GM18867 (cell line): ENCODE measurements at regions not wholly inside any gene's neighbourhood (a gene's known extent, or its start where the extent isn't known, plus 50 kb on each side); places are given as distances from the start of the nearest gene placed in this dataset.
A peak's percentile ranks its signal among the peaks of the same experiment; 100 is the strongest.

Experiments
- ATAC-seq: cut with Tn5 transposase; IDR thresholded peaks from one replicate; pipeline ENCODE4 v1.9.1; 2021; ENCODE audit warnings: mild to moderate bottlenecking, moderate library complexity; ENCODE audit not compliant: unreplicated experiment

DNA sequence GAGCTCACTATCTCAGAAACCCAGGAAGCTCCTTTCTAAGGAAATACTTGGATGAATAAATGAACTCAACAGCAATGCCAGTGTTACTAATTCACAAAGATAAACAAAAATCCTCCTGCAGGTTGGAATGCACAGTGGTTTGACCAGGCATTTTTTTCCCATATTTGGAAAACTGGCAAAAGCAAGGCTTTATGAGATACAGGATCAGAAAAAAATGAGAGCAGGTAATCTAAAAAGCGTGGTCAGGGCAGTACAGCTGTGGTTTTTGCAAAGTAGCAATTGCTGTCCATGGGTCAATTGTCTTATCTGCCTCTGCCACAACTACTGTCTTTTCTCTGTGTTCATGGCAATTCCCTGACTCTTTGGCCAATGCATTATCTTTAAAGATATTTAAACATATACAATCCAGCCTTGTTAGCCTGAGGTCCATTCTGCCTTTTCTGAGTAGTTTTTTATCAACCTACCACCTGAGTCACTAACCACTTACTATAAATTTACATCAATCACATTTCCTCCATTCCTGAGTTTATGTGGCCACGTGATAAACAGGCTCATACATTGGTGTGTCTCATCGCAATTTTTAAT is 564.5 kb upstream of the IGFBP3 start:
- no peak for ATAC-seq

DNA sequence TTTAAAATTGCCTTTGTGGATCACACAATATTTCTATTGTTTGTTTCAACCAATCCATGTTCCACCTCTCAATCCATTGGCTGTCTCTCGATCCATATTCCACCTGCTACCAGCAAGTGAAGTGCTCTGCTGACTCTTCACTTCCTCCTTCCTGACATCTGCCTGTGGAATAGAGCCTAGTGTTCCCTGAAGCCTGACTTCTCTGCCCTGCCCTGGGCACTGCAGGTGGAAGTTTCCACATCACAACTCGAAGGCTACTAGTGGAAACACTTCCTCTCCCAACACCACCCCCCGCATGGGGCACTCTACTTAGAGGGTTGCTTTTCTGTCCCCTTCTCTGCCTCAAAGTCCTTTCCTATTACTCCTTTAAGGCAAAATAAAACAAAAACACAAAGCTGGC is 563.8 kb upstream of the IGFBP3 start:
- no peak for ATAC-seq

DNA sequence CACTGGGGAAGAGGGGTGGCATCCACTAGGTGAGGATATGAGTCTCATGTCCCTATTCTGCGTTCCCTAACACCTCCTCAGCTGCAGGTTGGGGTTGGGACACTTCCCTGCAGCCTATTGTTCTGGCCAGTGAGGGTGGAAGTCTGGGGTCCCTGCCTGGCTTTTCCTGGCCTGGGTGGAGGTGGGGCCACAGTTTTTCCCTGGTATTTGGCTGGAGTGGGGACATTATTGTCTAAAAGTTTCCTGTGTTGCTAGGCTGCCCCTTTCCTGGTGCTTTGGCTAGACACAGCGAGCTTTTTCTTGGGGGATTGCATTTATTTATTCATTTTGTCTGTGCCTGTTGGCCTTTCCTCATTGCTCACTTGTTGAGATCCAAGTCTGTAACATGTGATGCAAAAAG is 559.5 kb upstream of the IGFBP3 start:
- ATAC-seq = no peak

DNA sequence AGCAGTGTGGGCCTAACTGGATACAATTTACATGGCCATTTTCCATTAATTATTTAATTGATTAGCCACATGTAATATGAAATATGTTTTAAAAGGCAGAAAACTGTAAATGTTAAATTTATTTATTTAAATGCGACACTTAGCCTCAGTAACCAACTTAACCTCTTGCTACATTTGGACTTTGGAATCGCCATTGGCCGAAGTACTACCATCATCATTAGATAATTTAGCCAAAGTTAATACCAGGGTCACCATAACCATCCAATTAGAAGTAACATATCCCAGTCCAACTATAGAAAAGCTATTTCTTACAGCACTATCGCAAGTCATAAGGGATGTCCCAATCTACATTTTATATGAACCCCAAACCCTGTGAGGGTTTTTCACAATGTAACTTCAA is 558.6 kb upstream of the IGFBP3 start:
- no peak for ATAC-seq

DNA sequence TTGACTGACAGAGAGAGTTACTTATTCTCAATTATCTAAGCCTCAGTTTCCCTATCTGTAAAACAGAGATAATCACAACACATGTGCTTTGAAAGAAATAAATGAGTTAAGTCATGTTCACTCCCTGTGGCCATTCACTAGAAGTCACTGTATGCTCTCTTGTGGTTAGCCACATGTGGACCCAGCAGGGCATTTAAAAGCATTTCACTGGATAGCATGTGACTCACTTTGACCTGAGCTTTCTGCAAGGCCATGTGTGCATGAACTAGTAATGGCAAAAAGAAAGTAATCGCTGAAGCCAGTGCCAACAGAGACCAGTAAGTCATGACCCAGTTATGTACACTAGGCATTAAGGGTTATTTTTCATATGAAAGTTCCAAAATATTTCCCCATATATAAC is 557.0 kb upstream of the IGFBP3 start:
- no peak for ATAC-seq

DNA sequence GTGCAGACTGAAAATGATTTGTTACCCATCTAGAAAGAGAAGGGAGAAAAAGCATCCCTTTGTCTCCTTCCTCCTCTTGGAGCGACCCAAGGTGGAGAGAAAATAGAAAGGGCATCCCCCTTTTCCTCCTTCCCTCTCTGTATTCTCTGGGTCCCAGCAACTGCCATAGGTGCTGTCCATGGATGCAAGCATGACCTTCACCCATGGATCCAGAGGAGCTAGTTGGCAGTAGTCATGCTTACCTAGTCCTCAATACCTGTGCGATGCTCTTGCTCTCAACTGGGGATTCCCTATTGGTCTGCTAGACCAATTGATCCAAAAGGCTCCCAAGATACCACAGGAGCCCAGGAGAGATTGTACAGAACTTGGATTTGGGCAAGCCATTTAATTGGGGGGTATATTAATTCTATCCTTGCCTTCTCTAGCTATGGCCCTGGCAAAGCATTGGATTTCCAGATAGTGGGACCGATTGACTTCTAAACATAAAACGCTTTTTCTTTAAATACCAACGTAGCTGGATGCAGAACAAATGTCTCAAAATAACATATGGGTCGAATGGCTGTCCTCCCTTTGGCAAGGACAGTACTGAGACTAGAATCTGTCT is 547.8 kb upstream of the IGFBP3 start:
- no peak for ATAC-seq

DNA sequence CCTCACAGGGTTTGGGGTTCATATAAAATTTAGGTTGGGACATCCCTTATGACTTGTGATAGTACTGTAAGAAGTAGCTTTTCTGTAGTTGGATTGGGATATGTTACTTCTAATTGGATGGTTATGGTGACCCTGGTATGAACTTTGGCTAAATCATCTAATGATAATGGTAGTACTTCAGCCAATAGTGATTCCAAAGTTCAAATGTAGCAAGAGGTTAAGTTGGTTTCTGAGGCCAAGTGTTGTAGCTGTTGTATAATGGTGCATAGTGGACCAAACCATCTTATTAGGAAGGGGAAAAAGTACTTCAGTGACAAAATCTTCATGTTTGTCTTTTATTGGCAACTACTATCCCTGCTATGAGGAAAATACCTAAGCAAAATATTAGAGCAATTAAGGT is 542.1 kb upstream of the IGFBP3 start:
- ATAC-seq = no peak

DNA sequence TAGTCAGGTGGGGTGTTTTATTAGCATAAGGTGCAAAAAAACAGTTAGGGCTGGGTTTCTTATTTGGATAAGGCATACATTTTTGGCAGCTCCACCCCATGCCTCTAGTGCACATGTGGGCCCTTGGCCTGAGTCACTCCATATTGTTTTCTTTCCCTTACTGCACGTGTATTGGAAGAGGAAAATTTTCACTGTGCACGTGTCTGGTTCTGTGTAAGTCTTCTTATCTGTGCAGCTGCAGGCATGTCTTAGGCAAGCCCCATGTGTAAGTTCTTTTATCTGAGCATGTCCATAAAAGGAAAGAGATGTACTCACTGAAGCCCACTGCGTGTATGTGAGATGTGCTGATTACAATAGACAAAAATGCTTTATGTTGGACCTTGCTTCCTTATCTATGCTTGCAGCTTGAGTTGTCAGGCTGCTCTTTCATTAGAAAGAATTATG is 540.3 kb upstream of the IGFBP3 start:
- ATAC-seq = no peak

DNA sequence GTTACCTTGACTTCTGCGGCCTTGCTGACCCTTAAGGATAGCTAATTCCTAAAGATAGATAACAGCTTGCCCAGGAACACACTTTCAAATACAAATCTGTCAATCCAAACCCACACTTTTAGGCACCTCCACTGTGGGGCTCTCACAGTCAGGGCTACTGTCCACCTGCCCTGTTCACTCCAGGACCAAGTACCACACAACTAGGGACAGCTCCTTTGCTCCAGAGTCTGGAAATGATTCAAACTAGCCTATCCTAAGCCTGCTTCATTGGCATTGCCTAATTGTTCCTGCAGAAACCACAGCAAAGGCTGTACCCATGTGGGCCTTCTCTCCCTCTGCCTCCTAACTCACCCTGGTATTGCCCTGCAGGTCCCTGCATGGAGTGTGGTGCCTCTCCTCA is 538.9 kb upstream of the IGFBP3 start:
- no peak for ATAC-seq

DNA sequence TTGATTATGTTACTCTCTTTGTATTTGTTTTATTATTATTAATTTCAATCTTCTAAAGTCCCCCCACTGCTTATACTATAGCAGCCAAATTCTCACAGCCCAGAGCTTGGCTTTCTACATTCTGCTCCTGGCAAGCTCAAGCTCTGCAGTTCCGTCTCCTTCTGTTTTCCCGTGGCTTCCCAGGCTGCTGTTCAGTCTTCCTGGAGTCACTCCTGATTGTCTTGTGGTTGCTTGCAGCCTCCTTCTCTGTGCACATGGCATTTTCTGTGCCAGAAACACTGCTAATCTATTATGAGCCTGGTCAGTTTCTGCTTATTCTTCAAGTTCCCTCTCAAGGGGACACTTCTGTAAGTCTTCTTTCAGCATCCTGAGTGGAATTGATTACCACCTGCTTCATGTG is 533.7 kb upstream of the IGFBP3 start:
- no peak for ATAC-seq

DNA sequence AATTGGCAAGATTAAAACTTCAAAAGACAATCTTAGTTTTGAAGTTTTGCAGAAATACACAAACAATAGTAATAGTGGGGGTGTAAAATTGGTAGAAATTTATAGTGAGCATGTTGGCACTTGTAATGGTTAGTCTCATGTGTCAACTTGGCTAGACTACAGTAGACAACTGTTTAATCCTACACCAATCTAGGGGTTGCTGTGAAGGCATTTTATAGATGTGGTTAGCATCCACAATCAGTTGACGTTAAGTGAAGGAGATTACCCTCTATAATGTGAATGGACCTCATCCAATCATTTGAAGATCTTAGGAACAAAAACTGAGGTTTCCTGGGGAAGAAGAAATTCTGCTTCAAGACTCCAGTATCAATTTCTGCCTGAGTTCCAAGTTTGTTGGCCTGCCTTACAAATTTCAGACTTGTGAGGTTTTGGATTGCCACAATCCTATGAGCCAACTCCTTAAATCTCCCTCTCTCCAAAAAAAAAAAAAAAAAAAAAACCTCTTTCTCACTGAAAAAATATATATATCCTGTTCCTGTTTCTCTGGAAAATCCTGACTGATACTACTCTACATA is 531.6 kb upstream of the IGFBP3 start:
- ATAC-seq = no peak

DNA sequence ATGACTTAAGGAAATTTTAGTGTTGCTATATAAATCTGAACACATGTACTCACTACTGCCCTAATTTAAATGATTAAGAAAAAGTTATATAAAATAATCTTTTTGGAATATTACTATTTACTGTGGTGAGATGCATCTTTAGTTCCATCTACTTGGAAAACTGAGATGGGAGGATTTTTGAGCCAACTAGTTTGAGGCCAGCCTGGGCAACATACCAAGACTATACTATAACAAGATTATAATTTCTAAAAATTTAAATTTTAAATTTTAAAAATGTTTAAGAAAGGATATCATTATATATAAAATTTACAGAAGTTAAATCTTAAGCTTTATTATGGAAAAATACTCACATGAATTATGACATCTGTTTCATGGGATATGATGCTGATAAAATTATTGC is 530.8 kb upstream of the IGFBP3 start:
- ATAC-seq = no peak

DNA sequence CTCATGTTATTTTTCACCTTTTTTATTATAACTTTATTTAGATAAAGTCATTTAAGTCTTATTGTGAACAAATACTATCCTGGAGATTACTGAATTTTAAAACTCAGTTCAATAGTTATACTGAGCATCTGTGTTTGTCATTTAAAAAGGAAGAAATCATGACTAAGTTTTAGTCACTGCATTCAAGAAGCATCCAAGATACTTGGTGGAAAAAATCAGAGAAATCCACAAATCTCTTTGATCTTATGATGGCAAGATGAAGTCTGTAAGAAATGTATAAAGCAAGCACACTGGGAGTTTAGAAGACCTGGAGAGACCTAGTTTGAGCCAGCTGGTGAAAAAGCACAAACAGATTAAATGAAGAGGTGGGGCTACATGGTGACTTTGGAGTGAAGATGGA is 529.8 kb upstream of the IGFBP3 start:
- ATAC-seq = no peak

DNA sequence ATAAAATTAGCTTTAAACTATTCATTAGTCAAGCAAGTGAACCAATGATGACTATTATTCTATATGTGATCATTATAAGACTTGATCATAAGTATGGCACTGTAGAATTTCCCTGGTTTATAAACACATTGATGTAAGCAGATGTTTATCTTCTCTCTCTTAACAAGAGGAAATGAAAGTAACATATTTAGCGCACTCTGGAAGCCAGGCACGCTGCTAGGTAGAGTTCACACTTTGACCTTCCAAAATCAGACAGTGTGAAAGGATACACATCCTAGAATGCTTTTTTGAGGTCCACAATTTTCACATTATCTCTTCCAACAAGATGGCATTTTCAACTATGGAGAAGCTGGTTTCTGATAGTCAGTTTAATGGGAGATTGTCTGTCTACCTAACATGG is 529.4 kb upstream of the IGFBP3 start:
- peak; percentile 82 for ATAC-seq

DNA sequence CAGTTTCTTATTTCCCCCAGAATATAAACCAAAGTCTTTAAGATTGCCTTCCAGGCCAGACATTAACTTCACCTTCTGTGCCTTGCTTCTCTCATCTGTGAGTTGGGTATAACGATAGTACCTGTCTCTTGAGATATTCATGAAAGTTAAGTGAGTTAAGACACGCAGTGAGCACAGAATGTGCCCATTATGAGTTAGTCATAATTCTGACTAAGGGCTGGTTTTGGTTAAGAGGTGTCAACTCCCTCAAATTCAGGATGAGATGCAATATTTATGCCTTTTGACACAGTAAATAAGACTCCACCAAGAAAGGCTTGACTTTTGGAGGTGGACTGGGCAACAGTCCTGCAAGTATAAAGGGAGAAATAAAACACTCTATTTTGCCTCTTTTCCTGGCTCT is 528.7 kb upstream of the IGFBP3 start:
- no peak for ATAC-seq

DNA sequence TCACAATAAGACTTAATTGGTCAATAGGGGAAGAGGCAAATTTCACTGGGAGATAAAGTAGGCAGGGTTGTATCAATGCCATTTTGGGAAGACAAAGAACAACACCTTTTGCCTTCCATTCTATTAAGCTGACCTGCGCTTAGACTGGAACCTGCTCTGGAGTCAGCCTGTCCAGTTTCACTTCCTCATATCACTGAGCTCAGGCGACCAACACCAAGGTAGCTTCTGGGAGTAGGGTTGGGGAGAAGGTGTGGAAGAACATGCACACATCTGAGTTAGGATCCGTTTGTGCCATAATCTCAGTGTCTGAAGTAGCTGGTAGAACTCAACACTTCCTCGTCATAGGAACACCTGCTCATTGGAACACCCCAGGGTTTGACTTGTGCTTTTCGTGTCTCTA is 527.4 kb upstream of the IGFBP3 start:
- ATAC-seq = peak; percentile 53

DNA sequence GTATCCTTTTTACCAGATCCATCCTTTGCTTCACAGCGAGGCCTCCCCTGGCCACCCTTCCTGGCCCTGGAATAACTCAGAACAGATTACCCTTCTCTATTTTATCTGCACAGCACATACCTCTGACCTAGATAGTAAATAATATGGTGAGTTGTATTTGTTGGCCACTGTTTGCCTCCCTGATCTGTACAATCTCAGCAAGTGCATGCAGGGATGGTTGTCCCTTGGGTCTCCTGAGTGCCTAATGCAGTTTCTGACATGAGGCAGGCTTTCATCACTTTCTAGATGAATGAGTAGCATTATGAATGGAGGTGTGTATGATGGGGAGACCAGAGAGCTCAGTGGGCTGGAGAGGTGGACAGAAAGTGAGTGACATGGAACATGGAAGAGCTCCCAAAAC is 525.1 kb upstream of the IGFBP3 start:
- no peak for ATAC-seq

DNA sequence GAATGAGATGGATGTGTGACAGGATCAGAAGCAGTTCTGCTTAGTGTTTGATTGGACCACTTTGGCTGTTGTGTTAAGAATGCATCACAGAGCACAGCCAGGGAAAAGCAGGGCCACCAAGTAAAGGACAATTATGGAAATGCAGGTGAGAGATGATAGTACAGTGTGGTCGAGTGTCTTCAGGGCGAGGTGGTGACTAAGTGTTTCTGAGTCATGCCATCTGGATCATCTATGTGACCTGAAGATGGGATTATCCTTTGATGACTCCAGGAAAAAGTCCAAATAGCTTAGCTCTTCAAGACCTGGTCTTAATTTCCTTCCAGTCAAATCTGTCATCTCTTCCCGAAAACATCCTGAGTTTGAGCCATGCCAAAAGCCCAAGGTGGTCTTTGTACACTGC is 523.2 kb upstream of the IGFBP3 start:
- no peak for ATAC-seq

DNA sequence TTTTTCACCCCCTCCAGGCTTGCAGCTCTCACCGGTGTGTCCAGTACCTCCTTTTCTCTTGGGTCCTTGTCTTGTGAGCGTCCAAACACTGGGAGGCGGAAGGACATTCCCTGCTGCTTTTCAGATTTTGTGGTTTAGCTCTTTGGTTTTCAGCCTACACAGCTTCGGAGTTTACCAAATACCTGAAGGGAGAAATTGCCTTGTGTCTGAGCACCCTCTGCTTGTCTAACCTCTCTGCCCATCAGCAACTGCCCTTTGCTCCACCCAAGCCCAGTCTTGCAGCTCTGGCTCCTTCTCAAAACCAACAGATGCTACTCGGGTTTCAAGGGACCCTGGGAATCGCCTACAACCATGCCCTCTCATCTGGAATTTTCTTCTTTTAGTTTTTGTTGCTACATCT is 519.1 kb upstream of the IGFBP3 start:
- ATAC-seq = no peak

DNA sequence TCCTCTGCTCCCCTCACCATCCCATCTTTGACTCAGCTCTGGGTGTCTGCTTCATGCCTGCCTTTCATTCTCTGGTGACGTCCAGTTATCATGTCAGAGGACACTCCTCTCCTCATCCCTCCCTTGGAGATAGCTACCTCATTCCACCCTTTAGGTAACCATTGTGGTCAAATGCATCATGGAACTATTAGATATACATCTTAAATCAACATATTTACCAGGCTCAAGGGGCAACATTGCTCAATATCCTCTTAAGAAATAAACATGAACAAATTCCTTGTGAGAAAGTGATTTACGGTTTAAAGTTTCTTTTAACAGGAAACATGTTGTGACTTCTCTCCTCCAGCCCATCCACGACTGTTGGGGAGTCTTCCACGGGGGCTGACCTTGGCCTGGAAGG is 511.6 kb upstream of the IGFBP3 start:
- no peak for ATAC-seq

DNA sequence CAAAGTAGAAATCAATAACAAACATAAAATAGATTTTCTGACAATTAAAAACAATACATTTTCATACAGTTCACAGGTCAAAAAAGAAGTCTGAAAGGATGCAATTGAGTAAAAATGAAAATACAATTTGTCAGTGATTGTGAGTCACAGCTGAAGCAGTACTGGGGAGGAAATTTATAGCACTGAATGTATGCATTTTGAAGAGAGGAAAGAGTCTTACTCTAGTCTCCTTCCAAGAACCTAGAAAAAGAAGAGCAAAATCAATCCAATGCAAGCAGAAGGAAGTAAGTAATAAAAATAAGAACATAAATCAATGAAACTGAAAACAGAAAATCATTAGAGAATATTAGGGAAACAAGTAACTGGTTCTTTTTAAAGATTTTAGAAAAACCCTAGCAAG is 507.2 kb upstream of the IGFBP3 start:
- no peak for ATAC-seq

DNA sequence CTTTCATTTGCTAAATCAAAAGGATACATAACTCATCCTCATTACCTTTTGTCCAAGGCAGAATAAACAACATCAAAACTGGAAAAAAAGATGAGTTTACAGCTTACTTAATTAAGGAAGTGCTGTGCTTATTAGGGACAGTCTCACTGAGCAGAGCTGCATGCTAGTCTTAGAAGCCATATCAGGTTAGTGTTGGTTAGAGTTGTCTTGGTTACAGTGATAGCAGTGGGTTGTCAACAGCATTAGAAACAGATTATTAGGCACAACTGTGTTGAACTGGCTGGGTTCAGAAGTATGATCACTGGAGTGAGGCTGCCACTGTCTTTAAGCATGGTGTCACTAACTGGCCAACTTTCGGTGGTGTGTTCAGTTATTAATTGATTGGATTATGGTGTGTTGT is 503.9 kb upstream of the IGFBP3 start:
- no peak for ATAC-seq
